ENCODE measurements at regions not wholly inside any gene's neighbourhood (a gene's known extent, or its start where the extent isn't known, plus 50 kb on each side); places are given as distances from the start of the nearest gene placed in this dataset.

GRCh38 chr18:60110836-60111235 lies 211.0 kb downstream of the PMAIP1 start (continued):
- TF ChIP-seq, protein P1, sequence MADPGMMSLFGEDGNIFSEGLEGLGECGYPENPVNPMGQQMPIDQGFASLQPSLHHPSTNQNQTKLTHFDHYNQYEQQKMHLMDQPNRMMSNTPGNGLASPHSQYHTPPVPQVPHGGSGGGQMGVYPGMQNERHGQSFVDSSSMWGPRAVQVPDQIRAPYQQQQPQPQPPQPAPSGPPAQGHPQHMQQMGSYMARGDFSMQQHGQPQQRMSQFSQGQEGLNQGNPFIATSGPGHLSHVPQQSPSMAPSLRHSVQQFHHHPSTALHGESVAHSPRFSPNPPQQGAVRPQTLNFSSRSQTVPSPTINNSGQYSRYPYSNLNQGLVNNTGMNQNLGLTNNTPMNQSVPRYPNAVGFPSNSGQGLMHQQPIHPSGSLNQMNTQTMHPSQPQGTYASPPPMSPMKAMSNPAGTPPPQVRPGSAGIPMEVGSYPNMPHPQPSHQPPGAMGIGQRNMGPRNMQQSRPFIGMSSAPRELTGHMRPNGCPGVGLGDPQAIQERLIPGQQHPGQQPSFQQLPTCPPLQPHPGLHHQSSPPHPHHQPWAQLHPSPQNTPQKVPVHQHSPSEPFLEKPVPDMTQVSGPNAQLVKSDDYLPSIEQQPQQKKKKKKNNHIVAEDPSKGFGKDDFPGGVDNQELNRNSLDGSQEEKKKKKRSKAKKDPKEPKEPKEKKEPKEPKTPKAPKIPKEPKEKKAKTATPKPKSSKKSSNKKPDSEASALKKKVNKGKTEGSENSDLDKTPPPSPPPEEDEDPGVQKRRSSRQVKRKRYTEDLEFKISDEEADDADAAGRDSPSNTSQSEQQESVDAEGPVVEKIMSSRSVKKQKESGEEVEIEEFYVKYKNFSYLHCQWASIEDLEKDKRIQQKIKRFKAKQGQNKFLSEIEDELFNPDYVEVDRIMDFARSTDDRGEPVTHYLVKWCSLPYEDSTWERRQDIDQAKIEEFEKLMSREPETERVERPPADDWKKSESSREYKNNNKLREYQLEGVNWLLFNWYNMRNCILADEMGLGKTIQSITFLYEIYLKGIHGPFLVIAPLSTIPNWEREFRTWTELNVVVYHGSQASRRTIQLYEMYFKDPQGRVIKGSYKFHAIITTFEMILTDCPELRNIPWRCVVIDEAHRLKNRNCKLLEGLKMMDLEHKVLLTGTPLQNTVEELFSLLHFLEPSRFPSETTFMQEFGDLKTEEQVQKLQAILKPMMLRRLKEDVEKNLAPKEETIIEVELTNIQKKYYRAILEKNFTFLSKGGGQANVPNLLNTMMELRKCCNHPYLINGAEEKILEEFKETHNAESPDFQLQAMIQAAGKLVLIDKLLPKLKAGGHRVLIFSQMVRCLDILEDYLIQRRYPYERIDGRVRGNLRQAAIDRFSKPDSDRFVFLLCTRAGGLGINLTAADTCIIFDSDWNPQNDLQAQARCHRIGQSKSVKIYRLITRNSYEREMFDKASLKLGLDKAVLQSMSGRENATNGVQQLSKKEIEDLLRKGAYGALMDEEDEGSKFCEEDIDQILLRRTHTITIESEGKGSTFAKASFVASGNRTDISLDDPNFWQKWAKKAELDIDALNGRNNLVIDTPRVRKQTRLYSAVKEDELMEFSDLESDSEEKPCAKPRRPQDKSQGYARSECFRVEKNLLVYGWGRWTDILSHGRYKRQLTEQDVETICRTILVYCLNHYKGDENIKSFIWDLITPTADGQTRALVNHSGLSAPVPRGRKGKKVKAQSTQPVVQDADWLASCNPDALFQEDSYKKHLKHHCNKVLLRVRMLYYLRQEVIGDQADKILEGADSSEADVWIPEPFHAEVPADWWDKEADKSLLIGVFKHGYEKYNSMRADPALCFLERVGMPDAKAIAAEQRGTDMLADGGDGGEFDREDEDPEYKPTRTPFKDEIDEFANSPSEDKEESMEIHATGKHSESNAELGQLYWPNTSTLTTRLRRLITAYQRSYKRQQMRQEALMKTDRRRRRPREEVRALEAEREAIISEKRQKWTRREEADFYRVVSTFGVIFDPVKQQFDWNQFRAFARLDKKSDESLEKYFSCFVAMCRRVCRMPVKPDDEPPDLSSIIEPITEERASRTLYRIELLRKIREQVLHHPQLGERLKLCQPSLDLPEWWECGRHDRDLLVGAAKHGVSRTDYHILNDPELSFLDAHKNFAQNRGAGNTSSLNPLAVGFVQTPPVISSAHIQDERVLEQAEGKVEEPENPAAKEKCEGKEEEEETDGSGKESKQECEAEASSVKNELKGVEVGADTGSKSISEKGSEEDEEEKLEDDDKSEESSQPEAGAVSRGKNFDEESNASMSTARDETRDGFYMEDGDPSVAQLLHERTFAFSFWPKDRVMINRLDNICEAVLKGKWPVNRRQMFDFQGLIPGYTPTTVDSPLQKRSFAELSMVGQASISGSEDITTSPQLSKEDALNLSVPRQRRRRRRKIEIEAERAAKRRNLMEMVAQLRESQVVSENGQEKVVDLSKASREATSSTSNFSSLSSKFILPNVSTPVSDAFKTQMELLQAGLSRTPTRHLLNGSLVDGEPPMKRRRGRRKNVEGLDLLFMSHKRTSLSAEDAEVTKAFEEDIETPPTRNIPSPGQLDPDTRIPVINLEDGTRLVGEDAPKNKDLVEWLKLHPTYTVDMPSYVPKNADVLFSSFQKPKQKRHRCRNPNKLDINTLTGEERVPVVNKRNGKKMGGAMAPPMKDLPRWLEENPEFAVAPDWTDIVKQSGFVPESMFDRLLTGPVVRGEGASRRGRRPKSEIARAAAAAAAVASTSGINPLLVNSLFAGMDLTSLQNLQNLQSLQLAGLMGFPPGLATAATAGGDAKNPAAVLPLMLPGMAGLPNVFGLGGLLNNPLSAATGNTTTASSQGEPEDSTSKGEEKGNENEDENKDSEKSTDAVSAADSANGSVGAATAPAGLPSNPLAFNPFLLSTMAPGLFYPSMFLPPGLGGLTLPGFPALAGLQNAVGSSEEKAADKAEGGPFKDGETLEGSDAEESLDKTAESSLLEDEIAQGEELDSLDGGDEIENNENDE (IDR thresholded peaks at IDR 0.05; ENCODE audit: insufficient replicate concordance, low read length), result no peak
- TF ChIP-seq POLR2A (IDR thresholded peaks at IDR 0.05; ENCODE audit: control extremely low read depth in 1 of 2, low read depth in 2 of 2, low read length in 2 of 2) (no peak), SAP30 (IDR thresholded peaks at IDR 0.05; ENCODE audit: insufficient read depth, insufficient replicate concordance, low read length) (no peak), TAF1 (IDR thresholded peaks at IDR 0.05; ENCODE audit: low read depth, low read length) (no peak), SP4 (IDR thresholded peaks at IDR 0.05; ENCODE audit: low read length) (no peak)

All from H1 (cell line).